Endothelial cell of umbilical vein (primary cell): ENCODE measurements at regions not wholly inside any gene's neighbourhood (a gene's known extent, or its start where the extent isn't known, plus 50 kb on each side); places are given as distances from the start of the nearest gene placed in this dataset.

Source experiments
- BruUV-seq: library from RNA; stranded (reverse); fragments of 400-500 nt; replicated peaks from 2 replicates; lab custom pipeline; 2021; lab: Mats Ljungman, UMichigan
- CTCF ChIA-PET: fragments of 300-600, 350-600 bp; sonication (Branson Sonifier 250); formaldehyde crosslinking; loops from one replicate; lab custom pipeline; 2021; ENCODE audit warnings: antibody characterized with exemption, inconsistent platforms; lab: Charles Lee
- POLR2A ChIA-PET: fragments of 300-600, 350-600 bp; sonication (Branson Sonifier 250); formaldehyde crosslinking; loops from one replicate; lab custom pipeline; 2021; ENCODE audit warnings: antibody characterized with exemption, inconsistent platforms; lab: Charles Lee
- DNase-seq: peaks from one replicate; pipeline ENCODE4 v3.0.0-alpha.2; 2011; ENCODE audit warnings: low read depth, low spot score
- FAIRE-seq: peaks from 2 replicates; lab custom pipeline; 2011; peaks lifted over from hg19 to GRCh38; lab: Jason Lieb, UNC
- H2AFZ ChIP-seq: 2 replicates; pipeline ENCODE4 v1.6.0; 2012; ENCODE audit warnings: low read depth, low read length, control low read depth, inconsistent platforms
- H3K27ac ChIP-seq: 2 replicates; pipeline ENCODE4 v1.5.1; 2011; ENCODE audit warnings: low read depth, mild to moderate bottlenecking, control low read depth, low read length, moderate library complexity; ENCODE audit not compliant: insufficient read depth
- H3K27me3 ChIP-seq, 2 experiments: 2 replicates each; pipeline versions ENCODE4 v1.6.0 to v1.6.1; 2011; ENCODE audit warnings: low read length in 2 of 2, mixed read lengths in 1 of 2; ENCODE audit not compliant: control insufficient read depth in 2 of 2, insufficient read depth in 2 of 2
- H3K36me3 ChIP-seq, 2 experiments: 2 replicates in 1 of 2; 3 replicates in 1 of 2; pipeline ENCODE4 v1.5.1; 2011; ENCODE audit warnings: low read length in 2 of 2, mild to moderate bottlenecking in 1 of 2, moderate library complexity in 1 of 2; ENCODE audit not compliant: control insufficient read depth in 2 of 2, insufficient read depth in 2 of 2; ENCODE audit errors: extremely low read depth in 1 of 2
- H3K4me1 ChIP-seq: 3 replicates; pipeline ENCODE4 v1.5.1; 2011; ENCODE audit warnings: mild to moderate bottlenecking, low read length; ENCODE audit not compliant: control insufficient read depth, insufficient read depth; ENCODE audit errors: extremely low read depth
- H3K4me2 ChIP-seq: 2 replicates; pipeline ENCODE4 v1.6.1; 2011; ENCODE audit warnings: low read length, control low read depth, mixed read lengths; ENCODE audit not compliant: insufficient read depth
- H3K4me3 ChIP-seq, 3 experiments: fragments of 200-600 bp in 1 of 3; sonication (generic), shearing (Covaris generic) in 1 of 3; replicated peaks in 1 of 3; 2 replicates each; pipeline ENCODE4 v1.5.1; 2011 to 2016; ENCODE audit warnings: control low read depth in 3 of 3, low read length in 3 of 3, mild to moderate bottlenecking in 2 of 3, inconsistent platforms in 1 of 3, low read depth in 1 of 3, moderate library complexity in 1 of 3; ENCODE audit not compliant: insufficient read depth in 1 of 3
- H3K79me2 ChIP-seq: 2 replicates; pipeline ENCODE4 v1.6.0; 2012; ENCODE audit warnings: low read length, inconsistent platforms; ENCODE audit not compliant: control insufficient read depth, insufficient read depth
- H3K9ac ChIP-seq: replicated peaks from 2 replicates; pipeline ENCODE3; 2011; ENCODE audit warnings: low read length, control low read depth; ENCODE audit not compliant: insufficient read depth; ENCODE audit errors: extremely low read depth
- H3K9me1 ChIP-seq: replicated peaks from 3 replicates; pipeline ENCODE4 v1.6.0; 2011; ENCODE audit warnings: mild to moderate bottlenecking, low read length; ENCODE audit not compliant: control insufficient read depth, insufficient read depth; ENCODE audit errors: extremely low read depth
- H3K9me3 ChIP-seq: replicated peaks from 2 replicates; pipeline ENCODE4 v1.5.1; 2012; ENCODE audit warnings: low read length, inconsistent platforms; ENCODE audit not compliant: control insufficient read depth, insufficient read depth
- H4K20me1 ChIP-seq: replicated peaks from 2 replicates; pipeline ENCODE3; 2011; ENCODE audit warnings: mild to moderate bottlenecking, low read length; ENCODE audit not compliant: control insufficient read depth, insufficient read depth; ENCODE audit errors: extremely low read depth
- EZH2 ChIP-seq: IDR thresholded peaks from 2 replicates; pipeline ENCODE4 v1.6.1; 2012; ENCODE audit warnings: borderline replicate concordance, low read depth, mild to moderate bottlenecking, moderate library complexity, low read length, inconsistent platforms; ENCODE audit not compliant: severe bottlenecking
- FOS ChIP-seq: IDR thresholded peaks from 2 replicates; pipeline ENCODE4 v1.6.1; 2011; ENCODE audit warnings: mild to moderate bottlenecking, low read length, moderate library complexity, borderline replicate concordance; ENCODE audit not compliant: insufficient read depth
- GATA2 ChIP-seq: IDR thresholded peaks from 2 replicates; pipeline ENCODE4 v1.7.0; 2011; ENCODE audit warnings: low read depth, mild to moderate bottlenecking, moderate library complexity, mixed read lengths, low read length; ENCODE audit not compliant: insufficient read length, insufficient read depth
- JUN ChIP-seq: IDR thresholded peaks from 2 replicates; pipeline ENCODE4 v1.6.1; 2011; ENCODE audit warnings: borderline replicate concordance, low read depth; ENCODE audit not compliant: insufficient read length, insufficient read depth
- MYC ChIP-seq: IDR thresholded peaks from one replicate; pipeline ENCODE4 v1.6.1; 2011; ENCODE audit warnings: mild to moderate bottlenecking, low read depth, low read length
- POLR2A ChIP-seq: IDR thresholded peaks from 2 replicates; pipeline ENCODE4 v1.6.1; 2012; ENCODE audit warnings: low read depth, mild to moderate bottlenecking, control low read depth, low read length
- POLR2AphosphoS5 ChIP-seq: IDR thresholded peaks from 2 replicates; pipeline ENCODE4 v1.6.1; 2012; ENCODE audit warnings: low read depth, mild to moderate bottlenecking, control low read depth, low read length, moderate library complexity; ENCODE audit not compliant: insufficient read depth
- dilution Hi-C: fragments of 300-500 bp; cut with MboI; formaldehyde crosslinking; loops from one replicate; pipeline ENCODE4 v1.15.0; 2019; ENCODE audit warnings: low sequenced_read_pairs; ENCODE audit not compliant: extremely low pct_ligation_motif_present
- intact Hi-C: fragments of 100-400 bp; cut with micrococcal nuclease; formaldehyde crosslinking; loops from one replicate; pipeline ENCODE4 v1.10.0; 2022
- TF ChIP-seq, protein P1 (sequence below): IDR thresholded peaks from 2 replicates; pipeline ENCODE4 v1.6.1; 2011; ENCODE audit not compliant: insufficient read depth, insufficient read length
- TF ChIP-seq, protein P2 (sequence below), 2 donors: IDR thresholded peaks; 1 replicate in 1 of 2; 2 replicates in 1 of 2; pipeline ENCODE4 v1.5.1; 2011; ENCODE audit warnings: low read length in 2 of 2, mild to moderate bottlenecking in 2 of 2, moderate library complexity in 2 of 2, control low read depth in 1 of 2, inconsistent platforms in 1 of 2, low read depth in 1 of 2; ENCODE audit not compliant: insufficient read depth in 1 of 2; ENCODE audit errors: extremely low read depth in 1 of 2

GRCh38 chr4:158071931-158072330 is 100.9 kb downstream of the GASK1B start:
- dilution Hi-C loops: no loop called here
- no peak overlapping the region for H3K9ac ChIP-seq
- H3K36me3 ChIP-seq: no peaks in the 10 kb centered on the region
- intact Hi-C loops: no loop called here
- no peaks in the 10 kb centered on the region for H4K20me1 ChIP-seq
- no peak overlapping the region for H3K27ac ChIP-seq
- H3K9me1 ChIP-seq: no peaks in the 10 kb centered on the region
- H3K4me2 ChIP-seq: no peak overlapping the region
- ChIA-PET CTCF (no interaction called here), POLR2A (no interaction called here)
- no peak overlapping the region for H2AFZ ChIP-seq
- H3K27me3 ChIP-seq: no peaks in the 10 kb centered on the region
- BruUV-seq: no TSS peak
- no peak for TF ChIP-seq EZH2
- no peak for TF ChIP-seq MYC
- no peak for TF ChIP-seq POLR2AphosphoS5
- no peak for TF ChIP-seq FOS
- TF ChIP-seq JUN: no peak
- no peak for TF ChIP-seq POLR2A
- TF ChIP-seq, protein P1, sequence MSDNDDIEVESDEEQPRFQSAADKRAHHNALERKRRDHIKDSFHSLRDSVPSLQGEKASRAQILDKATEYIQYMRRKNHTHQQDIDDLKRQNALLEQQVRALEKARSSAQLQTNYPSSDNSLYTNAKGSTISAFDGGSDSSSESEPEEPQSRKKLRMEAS: no peak
- no peak for TF ChIP-seq GATA2
- TF ChIP-seq, protein P2, sequence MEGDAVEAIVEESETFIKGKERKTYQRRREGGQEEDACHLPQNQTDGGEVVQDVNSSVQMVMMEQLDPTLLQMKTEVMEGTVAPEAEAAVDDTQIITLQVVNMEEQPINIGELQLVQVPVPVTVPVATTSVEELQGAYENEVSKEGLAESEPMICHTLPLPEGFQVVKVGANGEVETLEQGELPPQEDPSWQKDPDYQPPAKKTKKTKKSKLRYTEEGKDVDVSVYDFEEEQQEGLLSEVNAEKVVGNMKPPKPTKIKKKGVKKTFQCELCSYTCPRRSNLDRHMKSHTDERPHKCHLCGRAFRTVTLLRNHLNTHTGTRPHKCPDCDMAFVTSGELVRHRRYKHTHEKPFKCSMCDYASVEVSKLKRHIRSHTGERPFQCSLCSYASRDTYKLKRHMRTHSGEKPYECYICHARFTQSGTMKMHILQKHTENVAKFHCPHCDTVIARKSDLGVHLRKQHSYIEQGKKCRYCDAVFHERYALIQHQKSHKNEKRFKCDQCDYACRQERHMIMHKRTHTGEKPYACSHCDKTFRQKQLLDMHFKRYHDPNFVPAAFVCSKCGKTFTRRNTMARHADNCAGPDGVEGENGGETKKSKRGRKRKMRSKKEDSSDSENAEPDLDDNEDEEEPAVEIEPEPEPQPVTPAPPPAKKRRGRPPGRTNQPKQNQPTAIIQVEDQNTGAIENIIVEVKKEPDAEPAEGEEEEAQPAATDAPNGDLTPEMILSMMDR (IDR thresholded peaks at IDR 0.05; ENCODE audit: extremely low read depth in 1 of 2, insufficient read depth in 1 of 2, low read depth in 1 of 2, low read length in 2 of 2): no peak
- DNase-seq: no peak
- no peaks in the 10 kb centered on the region for H3K9me3 ChIP-seq
- FAIRE-seq: no peak
- H3K4me1 ChIP-seq: peaks cover 8% of the 10 kb centered on the region
- no peak overlapping the region for H3K4me3 ChIP-seq
- no peaks in the 10 kb centered on the region for H3K79me2 ChIP-seq
